OCI-LY3 (cell line): ENCODE measurements at regions not wholly inside any gene's neighbourhood (a gene's known extent, or its start where the extent isn't known, plus 50 kb on each side); places are given as distances from the start of the nearest gene placed in this dataset.
"Not testable (repeated sequence)": the region's sequence is repeated elsewhere in the genome, so short reads cannot be mapped to it uniquely, and the experiment has no call there.

Source experiments
- H2AFZ ChIP-seq: fragments of 200-600, 300-600 bp; shearing (Covaris generic); 2 replicates; pipeline ENCODE4 v1.6.0; 2014; ENCODE audit warnings: antibody characterized with exemption, low read depth, low read length
- H3K27ac ChIP-seq: fragments of 200-600, 300-600 bp; sonication (generic); 2 replicates; pipeline ENCODE4 v1.5.1; 2014; ENCODE audit warnings: mild to moderate bottlenecking, low read length, moderate library complexity, mixed read lengths
- H3K27me3 ChIP-seq: fragments of 200-600, 300-600 bp; sonication (generic); 2 replicates; pipeline ENCODE4 v1.6.1; 2014; ENCODE audit warnings: low read depth, low read length, mixed read lengths
- H3K36me3 ChIP-seq: fragments of 200-600, 300-600 bp; sonication (generic); replicated peaks from 2 replicates; pipeline ENCODE3; 2014; ENCODE audit warnings: low read depth, low read length, mixed read lengths
- H3K4me1 ChIP-seq: fragments of 300-600, 200-600 bp; sonication (generic); 2 replicates; pipeline ENCODE4 v1.6.1; 2014; ENCODE audit warnings: low read length, mixed read lengths
- H3K4me2 ChIP-seq: fragments of 200-600, 300-600 bp; sonication (generic); 2 replicates; pipeline ENCODE4 v1.6.1; 2014; ENCODE audit warnings: low read length, mixed read lengths
- H3K4me3 ChIP-seq: fragments of 300-600, 200-600 bp; sonication (generic); 2 replicates; pipeline ENCODE4 v1.5.1; 2014; ENCODE audit warnings: antibody characterized with exemption, mild to moderate bottlenecking, low read length, moderate library complexity
- H3K79me2 ChIP-seq: fragments of 300-600, 200-600 bp; shearing (Covaris generic); 2 replicates; pipeline ENCODE4 v1.6.1; 2014; ENCODE audit warnings: mild to moderate bottlenecking, low read length, mixed read lengths
- H3K9ac ChIP-seq: fragments of 300-600, 200-600 bp; shearing (Covaris generic); 2 replicates; pipeline ENCODE4 v1.6.0; 2014; ENCODE audit warnings: mild to moderate bottlenecking, low read length, moderate library complexity
- H3K9me3 ChIP-seq: fragments of 200-600, 300-600 bp; shearing (Covaris generic); 2 replicates; pipeline ENCODE4 v1.6.1; 2014; ENCODE audit warnings: low read length, mixed read lengths; ENCODE audit not compliant: insufficient read depth
- H4K20me1 ChIP-seq: fragments of 200-600, 300-600 bp; sonication (generic); 2 replicates; pipeline ENCODE4 v1.6.1; 2016; ENCODE audit warnings: low read length, mixed read lengths; ENCODE audit not compliant: insufficient read depth

DNA sequence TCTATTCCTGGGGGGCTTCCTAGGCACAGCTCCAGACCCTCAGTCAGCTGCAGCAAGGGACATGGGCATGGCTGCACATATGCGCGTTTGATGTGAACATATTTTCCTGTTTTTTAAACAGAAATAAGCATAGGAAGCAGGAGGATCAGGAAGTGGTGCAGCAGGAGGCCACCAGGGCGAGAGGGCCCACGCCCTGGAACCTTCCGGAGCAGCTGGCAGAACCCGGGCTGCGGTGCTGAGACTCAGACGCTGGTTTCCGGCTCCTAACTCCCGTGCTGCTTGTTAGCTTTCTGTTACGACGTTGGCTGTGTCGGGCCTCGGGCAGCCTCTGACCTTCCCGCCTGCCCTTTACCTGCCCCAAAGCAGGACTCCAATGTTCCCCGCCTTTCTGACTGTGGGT, 5399.5 kb upstream of the TPTE start:
- H3K4me3 ChIP-seq, H2AFZ ChIP-seq, H3K36me3 ChIP-seq, H4K20me1 ChIP-seq, H3K79me2 ChIP-seq, H3K4me2 ChIP-seq, H3K27ac ChIP-seq, H3K9ac ChIP-seq, H3K27me3 ChIP-seq, H3K4me1 ChIP-seq, H3K9me3 ChIP-seq: not testable (repeated sequence)

DNA sequence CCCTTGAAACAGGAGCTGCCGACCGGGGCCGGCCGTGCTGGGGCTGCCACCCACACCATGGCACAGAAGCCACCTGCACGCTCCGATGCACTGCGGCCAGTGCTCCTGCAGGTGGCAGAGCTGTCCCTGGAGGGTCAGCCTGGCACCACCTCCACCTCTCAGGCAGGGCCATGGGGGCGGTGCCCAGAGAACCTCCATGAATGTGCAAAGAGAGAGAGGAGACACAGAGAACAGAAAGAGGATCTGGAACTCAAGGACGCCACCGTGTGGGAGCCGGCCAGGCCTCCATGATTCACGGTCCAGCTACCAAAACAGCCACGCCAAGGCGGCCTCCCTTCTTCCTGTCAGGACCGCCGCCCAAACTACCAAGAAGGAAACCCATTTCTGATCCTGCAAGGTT, 5397.7 kb upstream of the TPTE start:
- not testable (repeated sequence) for H3K27ac ChIP-seq, H3K27me3 ChIP-seq, H3K79me2 ChIP-seq, H4K20me1 ChIP-seq, H3K9me3 ChIP-seq, H3K4me1 ChIP-seq, H3K4me3 ChIP-seq, H3K4me2 ChIP-seq, H2AFZ ChIP-seq, H3K9ac ChIP-seq, H3K36me3 ChIP-seq

DNA sequence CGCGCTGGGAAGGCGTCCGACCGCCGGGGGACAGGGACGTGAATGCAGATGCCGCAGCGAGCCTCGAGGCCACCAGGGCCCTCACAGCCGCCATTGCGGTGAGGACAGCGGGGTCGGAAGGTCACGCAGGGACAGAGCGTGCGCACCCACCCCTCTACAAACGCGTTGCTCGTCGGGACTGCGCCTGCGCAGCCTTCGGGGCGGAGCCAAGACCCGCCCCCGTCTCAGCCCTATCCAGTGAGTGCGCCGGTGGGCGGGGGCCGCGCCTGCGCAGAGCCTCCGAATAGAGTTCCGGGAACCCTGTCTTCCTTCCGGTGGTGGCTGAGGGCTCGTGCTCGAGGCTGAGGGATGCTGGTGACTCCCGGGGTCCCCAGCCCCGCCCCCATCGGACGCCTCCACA, 5393.1 kb upstream of the TPTE start:
- H3K27ac ChIP-seq, H3K36me3 ChIP-seq, H3K9me3 ChIP-seq, H3K4me1 ChIP-seq, H3K79me2 ChIP-seq, H3K4me2 ChIP-seq, H3K9ac ChIP-seq, H4K20me1 ChIP-seq, H2AFZ ChIP-seq, H3K27me3 ChIP-seq: not testable (repeated sequence)
- H3K4me3 ChIP-seq: peak overlapping the region; percentile 65

DNA sequence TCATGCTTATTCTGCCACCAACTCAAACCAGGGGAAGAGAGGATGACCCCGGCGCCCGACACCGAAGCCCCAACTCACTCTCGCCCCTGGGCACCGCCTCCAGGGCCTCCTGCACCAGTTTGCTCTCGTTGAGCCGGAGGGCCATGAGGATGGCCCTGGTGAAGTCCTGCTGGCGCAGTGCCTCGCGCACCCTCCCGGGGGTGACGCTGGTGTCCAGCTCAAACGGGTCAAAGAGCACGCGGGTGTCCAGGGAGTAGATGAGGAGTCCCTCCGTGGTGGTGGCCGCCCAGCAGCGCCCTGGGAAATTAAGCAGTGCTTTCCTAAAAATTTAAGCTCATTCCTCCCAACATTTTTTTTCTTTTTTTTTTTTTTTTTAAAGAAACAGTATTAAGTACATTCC, 5387.6 kb upstream of the TPTE start:
- H3K4me2 ChIP-seq, H3K4me1 ChIP-seq, H3K27ac ChIP-seq, H2AFZ ChIP-seq, H3K9ac ChIP-seq, H3K9me3 ChIP-seq, H3K4me3 ChIP-seq, H4K20me1 ChIP-seq, H3K27me3 ChIP-seq, H3K79me2 ChIP-seq, H3K36me3 ChIP-seq: not testable (repeated sequence)

DNA sequence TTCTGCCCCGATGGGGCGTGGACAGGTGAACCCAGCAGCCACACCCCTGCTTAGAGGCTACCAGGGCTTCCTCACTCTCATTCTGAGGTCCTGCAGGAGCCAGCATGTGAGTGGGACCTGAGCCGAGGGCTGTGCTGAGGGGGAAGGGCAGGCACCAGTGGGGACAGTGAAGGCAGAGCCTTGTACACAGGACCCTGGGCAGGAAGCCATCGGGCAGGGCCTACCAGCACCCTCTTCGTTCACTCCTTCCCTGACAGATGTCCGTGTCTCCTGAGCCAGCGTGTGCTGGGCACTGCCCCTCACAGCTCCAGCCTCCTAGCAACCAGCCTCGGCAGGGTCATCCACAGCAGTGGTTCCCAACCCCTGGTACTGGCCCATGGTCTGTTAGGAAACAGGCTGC, 5385.0 kb upstream of the TPTE start:
- H3K4me1 ChIP-seq, H3K36me3 ChIP-seq, H3K79me2 ChIP-seq, H3K9me3 ChIP-seq, H4K20me1 ChIP-seq, H3K4me2 ChIP-seq, H3K9ac ChIP-seq, H3K4me3 ChIP-seq, H2AFZ ChIP-seq, H3K27me3 ChIP-seq, H3K27ac ChIP-seq: not testable (repeated sequence)

DNA sequence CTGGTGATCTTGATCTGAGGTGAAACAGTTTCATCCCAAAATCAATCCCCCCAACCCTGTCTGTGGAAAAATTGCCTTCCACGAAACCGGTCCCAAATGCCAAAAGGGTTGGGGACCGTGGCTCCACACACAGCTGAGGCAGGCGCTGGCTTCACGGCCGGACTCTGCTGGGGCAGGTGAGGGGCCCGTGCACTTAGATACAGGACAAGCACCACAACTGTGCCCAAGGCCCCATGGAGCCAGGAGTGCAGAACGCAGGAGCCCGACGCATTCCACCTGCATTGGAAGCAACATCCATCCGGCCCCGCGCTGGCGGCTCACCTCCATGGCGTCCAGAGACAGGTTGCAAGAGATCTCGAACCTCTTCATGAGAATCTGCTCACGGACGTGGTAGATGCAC, 5384.4 kb upstream of the TPTE start:
- not testable (repeated sequence) for H3K9me3 ChIP-seq, H2AFZ ChIP-seq, H3K9ac ChIP-seq, H3K79me2 ChIP-seq, H3K27me3 ChIP-seq, H4K20me1 ChIP-seq, H3K27ac ChIP-seq, H3K4me2 ChIP-seq, H3K4me3 ChIP-seq, H3K36me3 ChIP-seq, H3K4me1 ChIP-seq

DNA sequence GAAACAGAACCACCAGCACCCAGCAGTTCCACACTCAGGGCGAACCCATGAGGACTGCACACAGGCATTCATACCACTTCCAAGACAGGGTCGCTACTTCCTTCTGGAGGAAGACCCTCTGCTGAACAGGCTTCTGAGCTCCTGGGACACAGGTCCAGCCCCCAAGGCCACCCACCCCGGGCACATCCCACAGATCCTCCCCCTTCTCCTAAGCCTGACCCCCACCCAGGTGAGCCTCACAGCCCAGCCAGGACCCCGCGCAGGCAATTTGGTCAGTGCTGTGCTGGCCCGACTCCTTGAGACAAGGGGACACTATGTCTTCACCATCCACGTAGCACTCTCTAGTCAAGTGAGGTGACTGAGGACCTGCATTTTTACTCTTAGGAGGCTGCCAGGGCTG, 5382.7 kb upstream of the TPTE start:
- not testable (repeated sequence) for H3K4me3 ChIP-seq, H3K9me3 ChIP-seq, H3K4me1 ChIP-seq, H3K27me3 ChIP-seq, H3K79me2 ChIP-seq, H2AFZ ChIP-seq, H3K27ac ChIP-seq, H3K4me2 ChIP-seq, H4K20me1 ChIP-seq, H3K9ac ChIP-seq, H3K36me3 ChIP-seq

DNA sequence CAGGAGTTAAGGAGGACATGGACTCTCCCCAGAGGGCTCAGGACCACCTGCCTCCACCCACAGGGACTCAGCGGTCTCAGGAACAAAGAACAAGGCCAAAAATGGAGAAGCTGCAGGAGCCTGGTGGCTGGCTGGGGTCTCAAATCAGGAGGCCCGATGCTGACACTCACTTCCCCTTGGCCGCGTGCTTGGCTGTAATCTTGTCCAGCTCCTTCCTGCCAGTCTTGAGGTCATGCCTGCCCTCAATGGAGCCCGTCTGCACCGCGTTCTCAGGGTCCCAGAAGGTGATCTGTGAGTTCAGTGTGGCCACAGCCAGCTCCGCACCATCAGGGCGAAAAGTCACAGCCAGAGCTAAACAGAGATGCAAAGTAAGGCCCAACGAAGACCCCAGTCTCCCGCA, 5381.9 kb upstream of the TPTE start:
- H3K79me2 ChIP-seq, H3K4me3 ChIP-seq, H3K27ac ChIP-seq, H3K4me1 ChIP-seq, H2AFZ ChIP-seq, H3K36me3 ChIP-seq, H3K9me3 ChIP-seq, H3K4me2 ChIP-seq, H4K20me1 ChIP-seq, H3K9ac ChIP-seq, H3K27me3 ChIP-seq: not testable (repeated sequence)

DNA sequence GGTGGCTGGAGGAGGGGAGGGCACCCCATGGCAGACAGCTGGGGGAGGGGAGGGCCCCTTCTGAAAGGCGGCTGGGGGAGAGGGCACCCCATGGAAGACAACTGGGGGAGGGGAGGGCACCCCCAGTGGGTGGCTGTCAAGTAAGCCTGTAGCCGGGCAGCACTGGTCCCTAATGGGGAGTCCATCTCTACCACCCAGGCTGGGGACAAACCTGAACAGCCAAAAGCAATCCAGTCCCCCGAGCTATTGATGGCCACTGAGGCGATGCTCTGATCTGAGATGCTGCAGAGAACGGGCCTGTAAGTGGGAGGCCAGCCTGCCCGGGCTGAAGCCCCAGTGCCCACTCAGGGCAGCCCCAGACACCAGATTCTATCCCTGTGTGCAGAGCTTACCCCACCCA, 5378.4 kb upstream of the TPTE start:
- H3K9me3 ChIP-seq, H3K4me3 ChIP-seq, H3K79me2 ChIP-seq: not testable (repeated sequence)

DNA sequence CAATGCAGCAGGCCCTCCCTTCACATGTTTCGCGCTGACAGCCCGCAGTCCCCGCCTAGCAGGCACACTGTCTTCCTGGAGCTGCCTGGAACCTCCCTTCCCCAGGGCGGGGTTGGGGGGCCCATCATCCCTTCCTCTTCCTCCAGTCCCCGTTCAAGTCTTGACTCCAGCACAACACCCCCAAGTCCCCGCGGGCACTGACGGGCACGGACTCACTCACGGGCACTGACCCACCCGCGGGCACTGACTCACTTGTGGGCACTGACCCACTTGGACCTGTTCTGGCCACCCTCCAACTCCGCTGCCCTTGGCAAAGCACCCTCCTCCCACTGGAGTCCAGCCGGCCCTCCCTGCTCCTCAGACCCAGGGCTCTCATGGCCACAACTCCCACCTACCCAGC, 5376.7 kb upstream of the TPTE start:
- not testable (repeated sequence) for H3K4me2 ChIP-seq, H4K20me1 ChIP-seq, H3K4me3 ChIP-seq, H3K4me1 ChIP-seq, H3K79me2 ChIP-seq, H3K9ac ChIP-seq, H2AFZ ChIP-seq, H3K27me3 ChIP-seq, H3K36me3 ChIP-seq, H3K9me3 ChIP-seq, H3K27ac ChIP-seq

More for the DNA sequence above, 5378.4 kb upstream of the TPTE start:
- H3K36me3 ChIP-seq, H3K4me2 ChIP-seq, H3K4me1 ChIP-seq, H3K27ac ChIP-seq, H2AFZ ChIP-seq, H3K9ac ChIP-seq, H3K27me3 ChIP-seq, H4K20me1 ChIP-seq: not testable (repeated sequence)
